GM23248 (cell line): ENCODE measurements at regions not wholly inside any gene's neighbourhood (a gene's known extent, or its start where the extent isn't known, plus 50 kb on each side); places are given as distances from the start of the nearest gene placed in this dataset. TPM values are rescaled to one million over a fixed set of nuclear protein-coding genes. Genes with fewer than 3 reads are reported as not detected.
"Not testable (repeated sequence)": the region's sequence is repeated elsewhere in the genome, so short reads cannot be mapped to it uniquely, and the experiment has no call there.

Experiments used
- DNase-seq: peaks from one replicate; pipeline ENCODE4 v3.0.0-alpha.2; 2015
- H2AFZ ChIP-seq: fragments of 200-600 bp; sonication (generic); 2 replicates; pipeline ENCODE4 v1.6.1; 2016; ENCODE audit warnings: antibody characterized with exemption
- H3F3A ChIP-seq: fragments of 200-600 bp; sonication (generic); 2 replicates; pipeline ENCODE4 v1.6.1; 2016; ENCODE audit warnings: mild to moderate bottlenecking, antibody characterized with exemption, mixed run types; ENCODE audit not compliant: insufficient read depth
- H3K27ac ChIP-seq: fragments of 200-600 bp; sonication (generic); 2 replicates; pipeline ENCODE4 v1.5.1; 2016; ENCODE audit warnings: mild to moderate bottlenecking
- H3K27me3 ChIP-seq: fragments of 200-600 bp; sonication (generic); replicated peaks from 2 replicates; pipeline ENCODE4 v1.6.1; 2016; ENCODE audit warnings: mild to moderate bottlenecking; ENCODE audit not compliant: insufficient read depth
- H3K36me3 ChIP-seq: fragments of 200-600 bp; sonication (generic); 2 replicates; pipeline ENCODE4 v1.6.1; 2016; ENCODE audit warnings: low read depth, mild to moderate bottlenecking
- H3K4me1 ChIP-seq: fragments of 200-600 bp; sonication (generic); 2 replicates; pipeline ENCODE4 v1.6.1; 2016; ENCODE audit warnings: mild to moderate bottlenecking; ENCODE audit not compliant: insufficient read depth
- H3K4me2 ChIP-seq: fragments of 200-600 bp; sonication (generic); one replicate; pipeline ENCODE4 v1.6.1; 2016; ENCODE audit warnings: mild to moderate bottlenecking; ENCODE audit not compliant: unreplicated experiment
- H3K4me3 ChIP-seq: fragments of 200-600 bp; sonication (generic); 2 replicates; pipeline ENCODE4 v1.5.1; 2016; ENCODE audit warnings: mild to moderate bottlenecking
- H3K79me2 ChIP-seq: fragments of 200-600 bp; sonication (generic); 2 replicates; pipeline ENCODE4 v1.6.1; 2016; ENCODE audit warnings: mild to moderate bottlenecking; ENCODE audit not compliant: insufficient read depth
- H3K9ac ChIP-seq: fragments of 200-600 bp; sonication (generic); 2 replicates; pipeline ENCODE4 v1.6.1; 2016; ENCODE audit warnings: mild to moderate bottlenecking
- H3K9me2 ChIP-seq: fragments of 200-600 bp; sonication (generic); 2 replicates; pipeline ENCODE4 v1.6.1; 2016; ENCODE audit warnings: mixed run types, mild to moderate bottlenecking, moderate library complexity; ENCODE audit not compliant: insufficient read depth
- H3K9me3 ChIP-seq: fragments of 200-600 bp; sonication (generic); one replicate; pipeline ENCODE4 v1.6.1; 2017; ENCODE audit warnings: low read depth
- H4K20me1 ChIP-seq: fragments of 200-600 bp; sonication (generic); 2 replicates; pipeline ENCODE4 v1.6.0; 2016; ENCODE audit not compliant: insufficient read depth
- EZH2 ChIP-seq: fragments of 200-600 bp; sonication (generic); IDR thresholded peaks from 2 replicates; pipeline ENCODE4 v1.6.1; 2018; ENCODE audit warnings: antibody characterized with exemption, mild to moderate bottlenecking; ENCODE audit not compliant: insufficient read depth, poor library complexity, severe bottlenecking
- EZH2phosphoT487 ChIP-seq: fragments of 200-600 bp; sonication (generic); IDR thresholded peaks from 2 replicates; pipeline ENCODE4 v1.6.1; 2018; ENCODE audit warnings: antibody characterized with exemption, moderate library complexity, mild to moderate bottlenecking, low read depth; ENCODE audit not compliant: insufficient read depth
- WGBS, 2 experiments: methylation state at CpG; one replicate each; pipeline ENCODE4 v1.1.6; 2015 to 2017; ENCODE audit warnings: low lambda C conversion rate in 2 of 2, low coverage in 1 of 2; ENCODE audit errors: missing lambda C conversion rate in 2 of 2; 5-methylcytosine and 5-hydroxymethylcytosine counted together
- in situ Hi-C: fragments of 300-500 bp; cut with MboI; formaldehyde crosslinking; loops from 2 replicates; pipeline ENCODE4 v1.15.0; 2020
- small RNA-seq: library from RNA; depleted of rRNA; stranded (forward); fragments of <200 nt; gene quantifications from one replicate; pipeline ENCODE3, GENCODE V24; 2014; ENCODE audit warnings: low read depth, low replicate concordance

GRCh38 chr12:53871367-53871766, 67.3 kb upstream of the HOXC13 start:
- Histone ChIP-seq H3K36me3 (no peaks in the 10 kb centered on the region), H3F3A (no peaks in the 10 kb centered on the region), H3K9me3 (no peaks in the 10 kb centered on the region), H2AFZ (no peak overlapping the region), H3K9ac (no peak overlapping the region), H3K4me2 (no peak overlapping the region), H3K27ac (no peak overlapping the region), H3K27me3 (peaks cover 52% of the 10 kb centered on the region), H3K9me2 (no peaks in the 10 kb centered on the region), H3K4me3 (no peak overlapping the region), H3K79me2 (no peaks in the 10 kb centered on the region), H3K4me1 (peaks cover 8% of the 10 kb centered on the region), H4K20me1 (no peaks in the 10 kb centered on the region)
- peak; percentile 9 for DNase-seq
- in situ Hi-C loops, result no loop called here
- no peak for TF ChIP-seq EZH2phosphoT487

- Histone ChIP-seq H3K27me3 (peaks cover 54% of the 10 kb centered on the region), H3K27ac (no peak overlapping the region), H3F3A (no peaks in the 10 kb centered on the region), H3K9ac (no peak overlapping the region), H3K36me3 (no peaks in the 10 kb centered on the region), H3K9me3 (no peaks in the 10 kb centered on the region), H3K9me2 (no peaks in the 10 kb centered on the region), H3K4me3 (no peak overlapping the region), H2AFZ (no peak overlapping the region), H3K4me1 (peaks cover 7% of the 10 kb centered on the region), H4K20me1 (no peaks in the 10 kb centered on the region), H3K4me2 (no peak overlapping the region), H3K79me2 (no peaks in the 10 kb centered on the region)
- TF ChIP-seq EZH2 (no peak), EZH2phosphoT487 (no peak)
- DNase-seq, result no peak
- in situ Hi-C loops, result no loop called here
- WGBS, 2 experiments, result 8 to 19% methylated on average over 2 of the region's 2 CpGs
Observed at GRCh38 chr12:53872367-53872766, 66.3 kb upstream of the HOXC13 start.

GRCh38 chr12:53877961-53878360, 60.7 kb upstream of the HOXC13 start:
- H3K9me3 ChIP-seq, H3K9me2 ChIP-seq, H3K9ac ChIP-seq, H3K4me2 ChIP-seq, H3K27ac ChIP-seq, DNase-seq, H3K36me3 ChIP-seq, H3K79me2 ChIP-seq, H3F3A ChIP-seq, in situ Hi-C loops, H2AFZ ChIP-seq, H3K4me1 ChIP-seq, H4K20me1 ChIP-seq, H3K4me3 ChIP-seq: not testable (repeated sequence)
- WGBS, 2 experiments, result 39 to 55% methylated on average over 3 of the region's 3 CpGs
- peaks cover 48% of the 10 kb centered on the region for H3K27me3 ChIP-seq

GRCh38 chr12:53887006-53887405, 51.6 kb upstream of the HOXC13 start:
- H3K79me2 ChIP-seq, result no peaks in the 10 kb centered on the region
- WGBS, 2 experiments, result 12 to 14% methylated on average over 3 of the region's 3 CpGs
- no peak for DNase-seq
- no peaks in the 10 kb centered on the region for H4K20me1 ChIP-seq
- H3K36me3 ChIP-seq, result no peaks in the 10 kb centered on the region
- no peak overlapping the region for H3K4me3 ChIP-seq
- no peak overlapping the region for H3K4me2 ChIP-seq
- no peak overlapping the region for H2AFZ ChIP-seq
- in situ Hi-C loops, result no loop called here
- no peak overlapping the region for H3K9ac ChIP-seq
- no peak overlapping the region for H3K27ac ChIP-seq
- TF ChIP-seq EZH2 (no peak), EZH2phosphoT487 (no peak)
- H3K27me3 ChIP-seq, result peaks cover 69% of the 10 kb centered on the region
- H3F3A ChIP-seq, result no peaks in the 10 kb centered on the region
- no peaks in the 10 kb centered on the region; the same call in 1 of the 2 replicates for H3K9me2 ChIP-seq
- H3K4me1 ChIP-seq, result no peaks in the 10 kb centered on the region
- H3K9me3 ChIP-seq, result no peaks in the 10 kb centered on the region

- Histone ChIP-seq H3K4me2 (no peak overlapping the region), H2AFZ (no peak overlapping the region)
Observed at GRCh38 chr12:53887881-53888280, 50.8 kb upstream of the HOXC13 start.

More at GRCh38 chr12:53887881-53888280, 50.8 kb upstream of the HOXC13 start:
- no peaks in the 10 kb centered on the region for H3K9me3 ChIP-seq
- peaks cover 70% of the 10 kb centered on the region for H3K27me3 ChIP-seq
- DNase-seq, result no peak
- in situ Hi-C loops, result no loop called here
- TF ChIP-seq EZH2phosphoT487, result no peak
- no peak for TF ChIP-seq EZH2
- WGBS, 2 experiments, result 64 to 72% methylated on average over 2 of the region's 2 CpGs
- H3K9me2 ChIP-seq, result no peaks in the 10 kb centered on the region; the same call in 1 of the 2 replicates
- H3K4me1 ChIP-seq, result no peaks in the 10 kb centered on the region
- H3F3A ChIP-seq, result no peaks in the 10 kb centered on the region
- H3K36me3 ChIP-seq, result no peaks in the 10 kb centered on the region
- H3K4me3 ChIP-seq, result no peak overlapping the region
- no peak overlapping the region for H3K27ac ChIP-seq
- H3K9ac ChIP-seq, result no peak overlapping the region
- no peaks in the 10 kb centered on the region for H4K20me1 ChIP-seq
- H3K79me2 ChIP-seq, result no peaks in the 10 kb centered on the region

Small RNAs in the stretch of these regions (small RNA-seq; reads per million reads assigned to genes)
- not detected for gene RN7SKP289
